Memory B cell (primary cell): ENCODE measurements at regions not wholly inside any gene's neighbourhood (a gene's known extent, or its start where the extent isn't known, plus 50 kb on each side); places are given as distances from the start of the nearest gene placed in this dataset.

ENCODE experiments used
- ATAC-seq: fragments of 150-1000 bp; cut with Tn5 transposase; 2 replicates; pipeline ENCODE4 v1.10.0; 2021; ENCODE audit warnings: low read depth, mild to moderate bottlenecking, moderate library complexity
- DNase-seq, 2 donors: peaks; one replicate each; pipeline ENCODE4 v3.0.0; 2022; ENCODE audit warnings: low spot score in 2 of 2
- H3K27ac Mint-ChIP-seq: one replicate; pipeline ENCODE4 v1.8.0; 2022; ENCODE audit warnings: mild to moderate bottlenecking, moderate library complexity, mixed read lengths
- H3K27me3 Mint-ChIP-seq: one replicate; pipeline ENCODE4 v1.8.0; 2022; ENCODE audit warnings: mixed read lengths
- H3K36me3 Mint-ChIP-seq: one replicate; pipeline ENCODE4 v1.8.0; 2022; ENCODE audit warnings: mild to moderate bottlenecking, mixed read lengths
- H3K4me1 Mint-ChIP-seq: one replicate; pipeline ENCODE4 v1.8.0; 2022; ENCODE audit warnings: mixed read lengths
- H3K4me3 Mint-ChIP-seq: one replicate; pipeline ENCODE4 v1.8.0; 2022; ENCODE audit warnings: mild to moderate bottlenecking, moderate library complexity, mixed read lengths
- H3K9me3 Mint-ChIP-seq: one replicate; pipeline ENCODE4 v1.8.0; 2022; ENCODE audit warnings: mixed read lengths

DNA sequence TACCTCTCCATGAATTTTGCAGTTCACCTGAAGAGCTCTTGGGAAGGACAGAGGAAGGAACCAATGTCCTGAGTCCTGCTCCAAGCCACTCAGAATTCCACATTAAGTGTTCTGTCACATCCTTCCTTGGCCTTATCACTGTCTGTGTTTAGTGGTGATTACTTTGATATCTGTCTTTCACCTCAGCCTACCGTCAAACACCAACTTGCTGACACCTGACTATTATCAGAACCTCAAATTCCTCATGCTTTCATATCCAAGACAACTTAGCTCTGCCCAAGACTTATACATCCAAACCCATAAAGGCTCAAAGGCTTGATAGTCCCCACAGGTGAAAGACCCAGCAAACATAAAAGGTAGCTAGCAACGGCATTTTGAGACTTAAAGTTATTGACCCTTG, 280.0 kb downstream of the MEX3B start:
- peaks cover 3% of the 10 kb centered on the region for H3K27me3 Mint-ChIP-seq
- H3K27ac Mint-ChIP-seq: no peak overlapping the region
- no peak overlapping the region for H3K4me3 Mint-ChIP-seq
- DNase-seq (no peak), ATAC-seq (no peak)
- H3K4me1 Mint-ChIP-seq: no peaks in the 10 kb centered on the region
- no peaks in the 10 kb centered on the region for H3K9me3 Mint-ChIP-seq
- no peaks in the 10 kb centered on the region for H3K36me3 Mint-ChIP-seq

- no peak for DNase-seq
- no peaks in the 10 kb centered on the region for H3K36me3 Mint-ChIP-seq
- H3K27me3 Mint-ChIP-seq: peaks cover 3% of the 10 kb centered on the region
- no peak overlapping the region for H3K27ac Mint-ChIP-seq
- H3K4me1 Mint-ChIP-seq: no peaks in the 10 kb centered on the region
- ATAC-seq: no peak
- no peaks in the 10 kb centered on the region for H3K9me3 Mint-ChIP-seq
- H3K4me3 Mint-ChIP-seq: no peak overlapping the region
Observed at GRCh38 chr15:81763304-81763703, 282.5 kb downstream of the MEX3B start.

DNA sequence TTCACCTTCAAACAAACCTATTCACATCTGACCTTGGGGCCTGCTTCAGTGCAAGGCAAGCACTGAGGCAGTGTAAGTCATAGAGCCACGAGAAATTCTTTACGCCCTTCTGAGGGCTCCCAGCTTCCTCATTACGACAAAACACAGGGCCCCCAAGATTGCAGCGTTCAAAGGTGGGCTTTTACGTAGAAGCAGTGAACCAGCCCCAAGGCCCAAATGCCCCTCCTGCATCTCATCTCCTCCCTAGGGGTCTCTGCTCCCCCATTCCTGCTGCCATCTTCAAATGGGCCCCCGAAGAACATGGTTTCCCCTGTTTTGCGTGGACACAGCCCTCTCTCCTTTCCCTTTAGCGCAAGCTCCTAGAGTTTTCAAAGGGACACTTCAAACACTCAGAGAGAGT, 285.1 kb downstream of the MEX3B start:
- peaks cover 5% of the 10 kb centered on the region for H3K27me3 Mint-ChIP-seq
- H3K4me1 Mint-ChIP-seq: no peaks in the 10 kb centered on the region
- H3K4me3 Mint-ChIP-seq: no peak overlapping the region
- H3K36me3 Mint-ChIP-seq: no peaks in the 10 kb centered on the region
- DNase-seq (no peak), ATAC-seq (no peak)
- no peaks in the 10 kb centered on the region for H3K9me3 Mint-ChIP-seq
- no peak overlapping the region for H3K27ac Mint-ChIP-seq

DNA sequence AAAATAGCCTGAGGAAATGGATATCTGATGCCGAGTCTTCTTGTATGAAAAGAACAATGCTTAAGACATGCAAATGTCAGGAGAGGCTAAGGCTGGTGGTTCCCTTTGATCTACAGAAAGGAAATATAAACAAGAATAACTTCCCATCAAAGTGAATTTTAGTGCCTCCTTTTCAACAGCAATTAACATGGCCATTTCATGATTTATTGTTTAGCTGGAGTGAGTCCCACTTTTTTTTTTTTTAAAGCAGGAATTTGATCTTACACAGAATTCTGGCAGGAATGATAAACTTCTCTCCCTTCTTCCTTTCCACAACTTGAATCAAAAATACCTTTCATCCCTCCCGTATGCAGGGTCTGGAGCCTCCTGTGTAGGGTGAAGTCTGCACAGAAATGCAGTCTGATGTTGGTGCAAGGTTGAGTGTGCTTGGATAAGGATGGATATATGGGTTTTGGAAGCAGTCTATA, 287.0 kb downstream of the MEX3B start:
- ATAC-seq (no peak), DNase-seq (no peak)
- H3K4me3 Mint-ChIP-seq: no peak overlapping the region
- H3K27me3 Mint-ChIP-seq: peaks cover 4% of the 10 kb centered on the region
- H3K4me1 Mint-ChIP-seq: no peaks in the 10 kb centered on the region
- no peak overlapping the region for H3K27ac Mint-ChIP-seq
- no peaks in the 10 kb centered on the region for H3K9me3 Mint-ChIP-seq
- H3K36me3 Mint-ChIP-seq: no peaks in the 10 kb centered on the region

DNA sequence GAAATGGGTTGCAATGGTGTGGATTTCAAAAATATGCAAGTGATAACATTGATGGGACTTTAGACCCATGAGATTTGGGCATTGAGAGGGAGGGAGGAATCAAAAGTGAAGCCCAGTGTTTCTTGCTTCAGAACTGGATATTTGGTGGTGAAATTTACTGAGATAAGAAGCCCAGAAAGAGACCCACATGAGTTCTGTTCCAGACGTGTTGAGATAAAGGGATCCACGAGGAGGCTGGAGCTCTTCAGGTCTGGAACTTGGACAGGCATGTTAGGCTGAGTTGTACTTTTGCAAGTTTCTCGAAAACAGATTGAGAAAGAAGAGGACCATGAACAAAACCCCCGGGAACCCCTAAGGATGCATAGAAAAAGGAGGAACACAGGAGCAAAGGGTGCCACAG, 290.2 kb downstream of the MEX3B start:
- Mint-ChIP-seq H3K36me3 (no peaks in the 10 kb centered on the region), H3K9me3 (no peaks in the 10 kb centered on the region), H3K27ac (no peak overlapping the region), H3K4me1 (no peaks in the 10 kb centered on the region), H3K27me3 (peaks cover 6% of the 10 kb centered on the region), H3K4me3 (no peak overlapping the region)
- no peak for ATAC-seq
- DNase-seq: no peak

DNA sequence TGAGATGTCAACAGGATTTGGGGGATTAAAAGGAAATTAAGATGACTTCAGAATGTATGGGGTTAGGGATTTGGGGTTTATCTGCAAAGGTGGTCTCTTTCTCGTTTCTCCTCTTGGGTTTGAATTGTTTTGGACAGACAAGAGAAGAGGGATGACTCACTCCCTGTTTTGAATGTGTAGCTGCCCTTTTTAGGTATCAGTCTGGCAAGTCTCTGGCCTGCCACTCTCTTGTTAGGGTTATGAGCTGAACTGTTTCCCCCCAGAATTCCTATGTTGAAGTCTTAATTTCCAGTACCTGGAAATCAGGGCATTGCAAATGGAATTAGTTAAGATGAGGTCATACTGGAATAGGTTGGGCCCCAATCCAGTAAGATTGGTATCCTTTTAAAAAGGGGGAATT, 291.7 kb downstream of the MEX3B start:
- H3K9me3 Mint-ChIP-seq: no peaks in the 10 kb centered on the region
- ATAC-seq (no peak), DNase-seq (no peak)
- H3K4me1 Mint-ChIP-seq: no peaks in the 10 kb centered on the region
- peaks cover 5% of the 10 kb centered on the region for H3K27me3 Mint-ChIP-seq
- H3K36me3 Mint-ChIP-seq: no peaks in the 10 kb centered on the region
- no peak overlapping the region for H3K4me3 Mint-ChIP-seq
- no peak overlapping the region for H3K27ac Mint-ChIP-seq

DNA sequence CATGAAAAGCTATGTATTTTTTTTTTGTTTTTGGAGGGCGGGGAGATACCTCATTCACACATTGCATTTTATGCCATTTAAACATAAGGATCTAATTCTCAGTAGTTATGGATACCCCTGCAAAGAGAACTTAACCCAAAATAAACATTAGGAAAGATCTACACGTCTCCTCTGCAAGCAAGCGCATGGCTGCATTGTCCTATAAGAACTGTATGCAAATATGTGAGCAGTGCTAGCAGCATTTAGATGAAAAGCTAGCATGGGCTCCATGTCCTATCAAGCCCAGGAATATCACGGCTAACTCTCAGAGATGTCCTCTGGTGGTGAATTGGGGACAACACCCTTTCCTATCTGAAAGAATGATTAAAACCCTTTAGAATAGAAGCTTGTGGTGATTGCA, 292.8 kb downstream of the MEX3B start:
- Mint-ChIP-seq H3K4me1 (no peaks in the 10 kb centered on the region), H3K36me3 (no peaks in the 10 kb centered on the region), H3K27ac (no peak overlapping the region), H3K4me3 (no peak overlapping the region), H3K9me3 (no peaks in the 10 kb centered on the region), H3K27me3 (peaks cover 6% of the 10 kb centered on the region)
- no peak for DNase-seq
- ATAC-seq: no peak

DNA sequence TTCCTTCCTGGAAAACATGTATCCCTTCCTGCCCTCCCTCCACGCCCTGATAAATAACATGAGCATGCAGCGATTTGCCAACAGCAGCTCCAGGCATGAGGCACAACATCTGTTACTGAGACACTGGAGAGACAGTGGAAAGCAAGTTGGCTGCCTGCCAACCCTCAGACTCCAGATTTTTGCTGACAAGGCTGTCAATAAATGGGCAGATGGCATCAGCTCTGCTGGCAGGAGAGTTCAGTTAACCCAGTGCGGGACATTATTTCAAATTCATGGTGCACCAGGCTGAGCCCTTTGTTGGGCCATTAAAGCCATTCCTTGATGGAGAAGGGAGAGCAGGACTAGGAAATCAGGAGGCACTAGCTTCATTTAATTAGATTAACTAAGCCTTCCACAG, 293.3 kb downstream of the MEX3B start:
- DNase-seq: no peak
- H3K27ac Mint-ChIP-seq: no peak overlapping the region

DNA sequence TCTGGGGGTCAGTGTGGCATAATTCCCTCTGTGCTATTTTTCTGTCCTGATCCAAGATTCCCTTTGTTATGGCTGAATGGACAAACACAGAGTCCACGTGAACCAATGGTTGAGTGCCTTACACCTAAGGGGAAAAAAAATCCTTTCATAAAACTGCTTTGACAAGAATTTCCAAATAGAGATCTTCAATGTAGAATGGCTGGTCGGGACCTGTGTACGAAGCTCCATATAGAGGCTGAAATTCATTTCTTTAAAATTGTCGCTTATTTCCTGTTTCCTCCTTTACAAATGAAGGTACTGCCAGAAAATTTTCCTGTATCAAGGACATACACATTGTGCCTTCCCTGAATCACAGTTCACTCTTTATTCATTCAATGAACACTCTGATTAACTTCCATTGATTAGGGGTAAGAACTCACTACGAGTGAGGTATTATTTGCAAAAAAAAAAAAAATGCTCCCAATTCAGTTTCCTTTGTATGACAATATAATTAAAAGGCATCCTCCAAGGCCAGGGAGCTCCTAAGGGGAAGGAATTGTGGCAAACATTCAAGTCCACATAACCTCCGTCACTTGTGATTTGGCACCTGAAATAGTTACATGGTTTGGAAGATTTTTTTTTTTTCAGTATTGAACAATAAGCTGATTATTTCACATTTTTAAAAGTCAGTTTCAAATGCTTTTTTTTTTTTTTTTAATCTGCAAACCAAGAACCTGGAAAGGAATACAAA, 293.8 kb downstream of the MEX3B start:
- peaks cover 5% of the 10 kb centered on the region for H3K27me3 Mint-ChIP-seq
- ATAC-seq: no peak
- no peak overlapping the region for H3K27ac Mint-ChIP-seq
- no peaks in the 10 kb centered on the region for H3K36me3 Mint-ChIP-seq
- H3K4me3 Mint-ChIP-seq: no peak overlapping the region
- no peak for DNase-seq
- H3K9me3 Mint-ChIP-seq: no peaks in the 10 kb centered on the region
- H3K4me1 Mint-ChIP-seq: no peaks in the 10 kb centered on the region

More for the DNA sequence above, 293.3 kb downstream of the MEX3B start:
- H3K36me3 Mint-ChIP-seq: no peaks in the 10 kb centered on the region
- no peaks in the 10 kb centered on the region for H3K9me3 Mint-ChIP-seq
- no peak overlapping the region for H3K4me3 Mint-ChIP-seq
- peaks cover 5% of the 10 kb centered on the region for H3K27me3 Mint-ChIP-seq
- no peak for ATAC-seq
- H3K4me1 Mint-ChIP-seq: no peaks in the 10 kb centered on the region

DNA sequence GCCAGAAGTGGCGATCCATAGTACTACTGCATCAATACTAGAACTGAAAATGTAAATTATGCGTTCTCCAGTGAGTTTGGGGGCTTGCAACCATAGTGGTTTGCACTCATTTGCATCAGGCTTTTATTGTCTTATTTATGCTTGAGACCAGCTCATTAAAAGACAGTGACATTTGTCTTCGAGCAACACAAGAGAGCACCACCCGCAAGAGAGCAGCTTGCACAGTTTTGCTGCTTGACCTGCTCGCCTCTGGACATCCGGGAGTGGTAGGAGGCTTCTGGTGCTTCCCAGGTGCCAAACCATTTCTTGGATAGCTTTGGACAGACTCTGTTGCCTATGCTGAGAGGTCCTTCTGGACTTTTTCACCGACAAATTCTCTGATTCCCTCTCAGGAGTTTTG, 294.6 kb downstream of the MEX3B start:
- Mint-ChIP-seq H3K9me3 (no peaks in the 10 kb centered on the region), H3K27ac (no peak overlapping the region), H3K4me3 (no peak overlapping the region), H3K36me3 (no peaks in the 10 kb centered on the region), H3K27me3 (peaks cover 5% of the 10 kb centered on the region), H3K4me1 (no peaks in the 10 kb centered on the region)
- no peak for DNase-seq
- no peak for ATAC-seq

DNA sequence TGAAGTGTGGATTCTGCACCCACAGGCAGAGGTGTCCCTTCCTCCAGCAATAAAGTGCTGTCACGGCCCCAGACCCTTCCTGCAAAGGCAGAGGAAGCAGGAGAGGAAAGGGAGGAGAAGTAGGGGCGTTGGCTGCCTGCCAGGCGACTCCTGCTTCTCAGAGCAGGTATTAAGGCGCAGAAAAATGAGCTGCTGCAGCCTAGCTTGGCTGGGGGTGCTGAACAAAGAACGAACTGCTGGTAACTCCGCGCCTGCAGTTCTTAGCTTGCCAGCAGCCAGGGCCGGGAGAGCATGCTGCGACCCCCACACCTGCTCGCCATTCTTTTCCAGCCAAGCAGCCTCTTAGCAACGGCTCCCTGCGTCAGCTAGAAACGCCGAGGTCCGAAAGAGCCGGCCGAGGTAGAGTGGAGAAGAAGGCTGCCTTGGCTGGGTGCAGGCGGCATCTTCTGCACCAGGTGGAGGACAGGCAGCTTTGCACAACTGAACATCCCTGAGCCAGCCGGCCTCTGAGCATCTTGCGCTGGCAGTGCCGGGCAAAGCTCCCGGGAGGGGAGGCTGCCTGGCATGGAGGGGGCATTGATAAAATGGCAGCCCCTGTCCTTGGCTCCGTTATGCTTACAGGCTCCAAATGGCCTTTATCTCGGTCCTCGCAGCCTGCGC, 296.0 kb downstream of the MEX3B start:
- peaks cover 5% of the 10 kb centered on the region for H3K27me3 Mint-ChIP-seq
- no peak overlapping the region for H3K27ac Mint-ChIP-seq
- H3K36me3 Mint-ChIP-seq: no peaks in the 10 kb centered on the region
- no peak for DNase-seq
- H3K9me3 Mint-ChIP-seq: no peaks in the 10 kb centered on the region
- H3K4me3 Mint-ChIP-seq: no peak overlapping the region
- ATAC-seq: no peak
- no peaks in the 10 kb centered on the region for H3K4me1 Mint-ChIP-seq

- Mint-ChIP-seq H3K4me1 (no peaks in the 10 kb centered on the region), H3K9me3 (no peaks in the 10 kb centered on the region), H3K27me3 (peaks cover 5% of the 10 kb centered on the region), H3K27ac (no peak overlapping the region), H3K4me3 (no peak overlapping the region), H3K36me3 (no peaks in the 10 kb centered on the region)
- ATAC-seq (no peak), DNase-seq (no peak)
Observed at GRCh38 chr15:81747482-81747881, 298.3 kb downstream of the MEX3B start.

- Mint-ChIP-seq H3K4me3 (no peak overlapping the region), H3K36me3 (no peaks in the 10 kb centered on the region), H3K4me1 (no peaks in the 10 kb centered on the region), H3K9me3 (no peaks in the 10 kb centered on the region), H3K27ac (no peak overlapping the region), H3K27me3 (peaks cover 5% of the 10 kb centered on the region)
- DNase-seq (no peak), ATAC-seq (no peak)
Observed at GRCh38 chr15:81747026-81747425, 298.8 kb downstream of the MEX3B start.

GRCh38 chr15:81744364-81744763, 301.5 kb downstream of the MEX3B start:
- Mint-ChIP-seq H3K27ac (no peak overlapping the region), H3K36me3 (no peaks in the 10 kb centered on the region), H3K4me1 (no peaks in the 10 kb centered on the region), H3K4me3 (no peak overlapping the region), H3K9me3 (peaks cover 3% of the 10 kb centered on the region), H3K27me3 (peaks cover 3% of the 10 kb centered on the region)
- ATAC-seq (no peak), DNase-seq (no peak)

DNA sequence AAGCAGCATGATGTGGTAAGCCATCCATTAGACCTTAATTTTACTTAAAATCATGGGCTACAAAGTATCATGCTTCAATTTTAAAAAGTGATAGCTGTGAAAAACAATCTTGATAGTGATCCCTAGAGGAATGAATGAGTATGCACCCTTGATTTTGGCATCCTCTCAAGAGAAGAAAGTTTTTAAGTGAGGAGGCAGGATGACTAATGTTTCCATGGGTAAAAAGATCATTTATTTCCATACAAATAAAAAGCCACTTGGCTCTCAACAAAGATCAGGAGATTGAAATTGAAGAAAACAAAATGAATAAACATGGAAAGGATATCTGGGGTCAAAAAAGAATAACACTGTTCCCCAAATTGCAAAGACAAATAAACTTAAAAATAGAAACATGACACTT, 305.4 kb downstream of the MEX3B start:
- DNase-seq (no peak), ATAC-seq (no peak)
- no peaks in the 10 kb centered on the region for H3K4me1 Mint-ChIP-seq
- no peak overlapping the region for H3K4me3 Mint-ChIP-seq
- H3K36me3 Mint-ChIP-seq: no peaks in the 10 kb centered on the region
- H3K27ac Mint-ChIP-seq: no peak overlapping the region
- peaks cover 7% of the 10 kb centered on the region for H3K9me3 Mint-ChIP-seq
- no peaks in the 10 kb centered on the region for H3K27me3 Mint-ChIP-seq
